GM12878 (cell line): ENCODE measurements at regions not wholly inside any gene's neighbourhood (a gene's known extent, or its start where the extent isn't known, plus 50 kb on each side); places are given as distances from the start of the nearest gene placed in this dataset.

Source experiments
- ATAC-seq: fragments of 200-7000 bp; cut with Tn5 transposase; 3 replicates; pipeline ENCODE4 v1.9.1; 2020; ENCODE audit warnings: mild to moderate bottlenecking, moderate library complexity
- BruUV-seq: library from RNA; stranded (reverse); fragments of 400-500 nt; replicated peaks from 2 replicates; lab custom pipeline; 2021; lab: Mats Ljungman, UMichigan
- CTCF ChIA-PET: fragments of 300-600 bp; sonication (Branson Sonifier 250); formaldehyde crosslinking; extraction: SDS; loops from one replicate; lab custom pipeline; 2021; ENCODE audit warnings: inconsistent platforms; lab: Yijun Ruan, JAX
- POLR2A ChIA-PET: fragments of 350-600 bp; formaldehyde crosslinking; extraction: SDS; loops from one replicate; lab custom pipeline; 2021; ENCODE audit warnings: inconsistent platforms; lab: Charles Lee
- RAD21 ChIA-PET: fragments of 300-600 bp; sonication (Branson Sonifier 250); formaldehyde crosslinking; loops from one replicate; lab custom pipeline; 2023; ENCODE audit warnings: antibody characterized with exemption; ENCODE audit not compliant: unreplicated experiment; lab: Charles Lee
- SMC1A ChIA-PET: fragments of 300-600 bp; sonication (Branson Sonifier 250); formaldehyde crosslinking; loops from one replicate; lab custom pipeline; 2023; ENCODE audit not compliant: unreplicated experiment, uncharacterized antibody; lab: Charles Lee
- DNase-seq: peaks from one replicate; pipeline ENCODE4 v3.0.0-alpha.2; 2011; ENCODE audit warnings: low read depth, low spot score
- FAIRE-seq: peaks from 3 replicates; lab custom pipeline; 2011; peaks lifted over from hg19 to GRCh38; lab: Jason Lieb, UNC
- H2AFZ ChIP-seq: 2 replicates; pipeline ENCODE4 v1.6.0; 2011; ENCODE audit warnings: low read depth, low read length, control low read depth; ENCODE audit not compliant: control insufficient read depth
- H3K27ac ChIP-seq: 2 replicates; pipeline ENCODE4 v1.5.1; 2011; ENCODE audit warnings: control low read depth; ENCODE audit not compliant: control insufficient read depth, insufficient read depth
- H3K27me3 ChIP-seq, 2 experiments: replicated peaks in 1 of 2; 2 replicates each; pipeline versions ENCODE4 v1.6.0 to v1.6.1; 2011; ENCODE audit warnings: low read length in 1 of 2; ENCODE audit not compliant: control insufficient read depth in 2 of 2, insufficient read depth in 2 of 2
- H3K36me3 ChIP-seq, 2 experiments: 2 replicates each; pipeline ENCODE4 v1.5.1; 2011; ENCODE audit warnings: low read length in 1 of 2; ENCODE audit not compliant: control insufficient read depth in 2 of 2, insufficient read depth in 2 of 2
- H3K4me1 ChIP-seq: 2 replicates; pipeline ENCODE4 v1.6.1; 2011; ENCODE audit warnings: mild to moderate bottlenecking, low read length, moderate library complexity, mixed read lengths; ENCODE audit not compliant: control insufficient read depth, insufficient read depth
- H3K4me2 ChIP-seq: 2 replicates; pipeline ENCODE4 v1.6.0; 2011; ENCODE audit warnings: control low read depth; ENCODE audit not compliant: control insufficient read depth, insufficient read depth
- H3K4me3 ChIP-seq: fragments of 200-600 bp; sonication (generic); 2 replicates; pipeline ENCODE4 v1.5.1; 2016
- H3K79me2 ChIP-seq: 2 replicates; pipeline ENCODE4 v1.6.0; 2011; ENCODE audit warnings: low read length; ENCODE audit not compliant: control insufficient read depth, insufficient read depth
- H3K9ac ChIP-seq: 2 replicates; pipeline ENCODE4 v1.8.0; 2011; ENCODE audit warnings: low read length, control low read depth, mixed read lengths; ENCODE audit not compliant: control insufficient read depth, insufficient read depth
- H3K9me3 ChIP-seq: replicated peaks from 3 replicates; pipeline ENCODE4 v1.5.1; 2011; ENCODE audit warnings: mild to moderate bottlenecking, low read length; ENCODE audit not compliant: control insufficient read depth, insufficient read depth
- H4K20me1 ChIP-seq: 2 replicates; pipeline ENCODE4 v1.6.0; 2011; ENCODE audit not compliant: control insufficient read depth, insufficient read depth
- E2F4 ChIP-seq: IDR thresholded peaks from 2 replicates; pipeline ENCODE4 v1.6.1; 2012; ENCODE audit warnings: low read depth, low read length, improper control_type of control experiment
- EGR1 ChIP-seq, 2 experiments: IDR thresholded peaks; 1 replicate in 1 of 2; 2 replicates in 1 of 2; pipeline ENCODE4 v1.6.1; 2011 to 2012; ENCODE audit warnings: low read depth in 2 of 2, low read length in 2 of 2, borderline replicate concordance in 1 of 2, mild to moderate bottlenecking in 1 of 2, moderate library complexity in 1 of 2
- ETV6 ChIP-seq, 2 experiments: fragments of 450-650 bp in 1 of 2; IDR thresholded peaks in 1 of 2; conservative IDR thresholded peaks in 1 of 2; 2 replicates each; pipeline ENCODE4 v1.6.1; 2014; ENCODE audit warnings: antibody characterized with exemption in 1 of 2, borderline replicate concordance in 1 of 2, low read depth in 1 of 2, mild to moderate bottlenecking in 1 of 2, moderate library complexity in 1 of 2
- FOS ChIP-seq: IDR thresholded peaks from 3 replicates; pipeline ENCODE4 v1.6.1; 2011; ENCODE audit warnings: borderline replicate concordance; ENCODE audit not compliant: insufficient read length; ENCODE audit errors: extremely low read depth
- FOXK2 ChIP-seq: fragments of 450-650 bp; IDR thresholded peaks from 2 replicates; pipeline ENCODE4 v1.6.1; 2017; ENCODE audit warnings: mild to moderate bottlenecking, moderate library complexity
- GABPA ChIP-seq: IDR thresholded peaks from 2 replicates; pipeline ENCODE4 v1.6.1; 2014; ENCODE audit warnings: antibody characterized with exemption, low read depth, mild to moderate bottlenecking, inconsistent platforms
- HDGF ChIP-seq: fragments of 450-650 bp; IDR thresholded peaks from 2 replicates; pipeline ENCODE4 v1.6.1; 2016; ENCODE audit warnings: antibody characterized with exemption
- NRF1 ChIP-seq: conservative IDR thresholded peaks from 2 replicates; pipeline ENCODE4 v1.6.1; 2011; ENCODE audit warnings: mild to moderate bottlenecking, low read depth, low read length, improper control_type of control experiment
- RBBP5 ChIP-seq: fragments of 200-600 bp; sonication (generic); conservative IDR thresholded peaks from 2 replicates; pipeline ENCODE4 v1.6.1; 2016
- RFX5 ChIP-seq: IDR thresholded peaks from 2 replicates; pipeline ENCODE4 v1.6.1; 2011; ENCODE audit warnings: low read depth, low read length, improper control_type of control experiment
- SIX5 ChIP-seq: IDR thresholded peaks from 2 replicates; pipeline ENCODE4 v1.6.1; 2011; ENCODE audit warnings: mild to moderate bottlenecking, low read depth, low read length, moderate library complexity; ENCODE audit not compliant: severe bottlenecking
- SMARCA5 ChIP-seq: fragments of 450-650 bp; IDR thresholded peaks from 2 replicates; pipeline ENCODE4 v1.6.1; 2017; ENCODE audit warnings: mild to moderate bottlenecking
- SPI1 ChIP-seq: IDR thresholded peaks from 2 replicates; pipeline ENCODE4 v1.6.1; 2011; ENCODE audit warnings: low read depth, mild to moderate bottlenecking, low read length, moderate library complexity, borderline replicate concordance; ENCODE audit not compliant: insufficient read depth
- STAT3 ChIP-seq: IDR thresholded peaks from 2 replicates; pipeline ENCODE4 v1.6.1; 2011; ENCODE audit warnings: low read depth, low read length, improper control_type of control experiment
- SUZ12 ChIP-seq: fragments of 200-600 bp; sonication (generic); IDR thresholded peaks from one replicate; pipeline ENCODE4 v1.6.1; 2018; ENCODE audit warnings: antibody characterized with exemption, mild to moderate bottlenecking; ENCODE audit not compliant: unreplicated experiment
- TARDBP ChIP-seq: IDR thresholded peaks from 2 replicates; pipeline ENCODE4 v1.6.1; 2016; ENCODE audit warnings: borderline replicate concordance
- ZBTB4 ChIP-seq: fragments of 450-650 bp; formaldehyde crosslinking; IDR thresholded peaks from 2 replicates; pipeline ENCODE4 v1.4.0; 2022; ENCODE audit warnings: mild to moderate bottlenecking, moderate library complexity
- WGBS: methylation state at CpG from one replicate; pipeline ENCODE4 v1.1.6; 2016; ENCODE audit warnings: low lambda C conversion rate; ENCODE audit not compliant: insufficient replicate concordance, insufficient coverage; ENCODE audit errors: missing lambda C conversion rate; 5-methylcytosine and 5-hydroxymethylcytosine counted together
- in situ Hi-C: fragments of 300-500 bp; cut with MboI; formaldehyde crosslinking; loops from 9 replicates; pipeline ENCODE4 v1.14.3; 2018; ENCODE audit warnings: mixed read lengths
- intact Hi-C: fragments of 100-400 bp; cut with micrococcal nuclease; formaldehyde crosslinking; loops from one replicate; pipeline ENCODE4 v1.14.2; 2022; ENCODE audit not compliant: unreplicated experiment
- TF ChIP-seq, protein P1 (sequence below): fragments of 450-650 bp; IDR thresholded peaks from 2 replicates; pipeline ENCODE4 v1.6.1; 2016; ENCODE audit warnings: mild to moderate bottlenecking

GRCh38 chr3:152128356-152128755 is 140.4 kb upstream of the MBNL1 start (continued):
- no peak for TF ChIP-seq TARDBP
- TF ChIP-seq, protein P1, sequence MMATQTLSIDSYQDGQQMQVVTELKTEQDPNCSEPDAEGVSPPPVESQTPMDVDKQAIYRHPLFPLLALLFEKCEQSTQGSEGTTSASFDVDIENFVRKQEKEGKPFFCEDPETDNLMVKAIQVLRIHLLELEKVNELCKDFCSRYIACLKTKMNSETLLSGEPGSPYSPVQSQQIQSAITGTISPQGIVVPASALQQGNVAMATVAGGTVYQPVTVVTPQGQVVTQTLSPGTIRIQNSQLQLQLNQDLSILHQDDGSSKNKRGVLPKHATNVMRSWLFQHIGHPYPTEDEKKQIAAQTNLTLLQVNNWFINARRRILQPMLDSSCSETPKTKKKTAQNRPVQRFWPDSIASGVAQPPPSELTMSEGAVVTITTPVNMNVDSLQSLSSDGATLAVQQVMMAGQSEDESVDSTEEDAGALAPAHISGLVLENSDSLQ = no peak

DNA sequence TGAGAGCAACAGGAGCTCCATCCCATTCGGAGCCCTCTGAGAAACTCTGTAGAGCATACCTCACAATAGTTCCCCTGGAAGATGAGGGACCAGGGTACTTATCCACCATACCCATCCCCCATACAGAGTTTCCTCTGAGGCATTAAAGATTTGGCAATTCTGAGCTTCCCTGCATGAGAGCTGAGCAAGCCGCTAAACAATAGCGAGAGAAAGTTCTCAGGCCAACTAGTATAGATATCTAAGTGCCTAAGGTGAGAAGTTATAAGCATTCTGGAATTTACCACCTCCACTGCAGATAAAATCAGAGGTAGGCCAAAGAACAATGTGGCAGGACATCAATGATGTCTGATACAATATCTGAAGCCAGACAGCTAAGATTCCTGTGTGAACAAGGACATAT is 129.1 kb upstream of the MBNL1 start:
- FAIRE-seq = no peak
- SMC1A ChIA-PET = interaction anchor here (1.4 kb wide), 1 partner anchor 11 kb away, joined by 3 read pairs; no protein-coding TSS in a partner anchor
- TF ChIP-seq FOXK2 (no peak), ZBTB4 (CRISPR knock-in tag) (no peak), SMARCA5 (no peak), SPI1 (no peak), NRF1 (no peak), ETV6 (conservative IDR thresholded peaks at IDR 0.05 in 1 of 2, IDR thresholded peaks at IDR 0.05 in 1 of 2; ENCODE audit: borderline replicate concordance in 1 of 2, low read depth in 1 of 2) (no peak), GABPA (no peak), EGR1 (IDR thresholded peaks at IDR 0.05; ENCODE audit: borderline replicate concordance in 1 of 2, low read depth in 2 of 2, low read length in 2 of 2) (no peak), RFX5 (no peak), HDGF (no peak), SIX5 (no peak), FOS (no peak), SUZ12 (no peak), RBBP5 (no peak), E2F4 (no peak), STAT3 (no peak)

More for the DNA sequence above, 129.1 kb upstream of the MBNL1 start:
- Histone ChIP-seq H3K9ac (no peak overlapping the region), H3K27me3 (no peaks in the 10 kb centered on the region), H3K4me3 (no peak overlapping the region), H4K20me1 (no peaks in the 10 kb centered on the region), H3K36me3 (no peaks in the 10 kb centered on the region), H3K4me2 (no peak overlapping the region), H3K9me3 (no peaks in the 10 kb centered on the region; the same call in 2 of the 3 replicates), H3K27ac (no peak overlapping the region), H2AFZ (no peak overlapping the region), H3K4me1 (no peaks in the 10 kb centered on the region), H3K79me2 (no peaks in the 10 kb centered on the region)
- WGBS = 91% methylated on average over 3 of the region's 3 CpGs
- BruUV-seq = no TSS peak
- POLR2A ChIA-PET = no interaction called here
- ATAC-seq = no peak
- RAD21 ChIA-PET = interaction anchor here (1.1 kb wide), 1 partner anchor 304 kb away, joined by 3 read pairs; no protein-coding TSS in a partner anchor
- DNase-seq = no peak
- CTCF ChIA-PET = interaction anchor here (1.3 kb wide), 1 partner anchor 68 kb away, joined by 5 read pairs; no protein-coding TSS in a partner anchor
- in situ Hi-C loops = no loop called here
- intact Hi-C loops = no loop called here
